ENCODE measurements at regions not wholly inside any gene's neighbourhood (a gene's known extent, or its start where the extent isn't known, plus 50 kb on each side); places are given as distances from the start of the nearest gene placed in this dataset.

DNA sequence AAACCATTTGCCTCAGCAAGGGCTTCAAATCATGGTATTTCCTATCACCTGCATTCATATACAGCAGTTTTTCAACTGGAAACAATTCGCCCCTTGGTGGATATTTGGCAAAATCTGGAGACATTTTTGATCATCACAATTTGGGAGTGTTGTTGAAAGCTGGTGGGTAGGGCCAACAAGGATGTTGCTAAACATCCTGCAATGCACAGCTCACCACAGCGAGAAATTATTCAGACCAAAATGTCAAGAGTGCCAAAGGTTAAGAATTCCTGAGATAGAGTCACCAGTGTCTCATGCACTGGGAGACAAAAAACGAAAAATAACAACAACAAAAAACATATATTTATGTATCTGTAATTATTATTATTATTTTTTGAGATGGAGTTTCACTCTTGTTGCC is 435.2 kb upstream of the CTSO start:
- ChIA-PET RAD21 (ENCODE audit: low non-redundant PET in 1 of 2, low total read pairs in 2 of 2, uncharacterized antibody in 2 of 2, unreplicated experiment in 2 of 2) (interaction anchor here in 1 of 2 experiments (1.0 kb wide), 1 partner anchor 86 kb away, joined by 3 read pairs; no protein-coding TSS in a partner anchor), POLR2A (no interaction called here), CTCF (no interaction called here)
- H3K27ac ChIP-seq (ENCODE audit: low read depth, low read length), result no peak overlapping the region
- H3K79me2 ChIP-seq (ENCODE audit: insufficient read depth, low read length), result no peaks in the 10 kb centered on the region
- H3K4me3 ChIP-seq (replicated peaks in 1 of 2; ENCODE audit: low read depth in 1 of 2, low read length in 2 of 2), result no peak overlapping the region
- no peak for DNase-seq (ENCODE audit: low read depth, low spot score)
- H3K9me3 ChIP-seq (ENCODE audit: control insufficient read depth in 1 of 2, insufficient read depth in 1 of 2, low read depth in 1 of 2, low read length in 2 of 2), result no peaks in the 10 kb centered on the region
- no peaks in the 10 kb centered on the region for H3K9me2 ChIP-seq (ENCODE audit: insufficient read depth)
- no peaks in the 10 kb centered on the region for H4K20me1 ChIP-seq (ENCODE audit: insufficient read depth)
- H3K4me2 ChIP-seq (ENCODE audit: low read length), result no peak overlapping the region
- no TSS peak for BruUV-seq (replicated peaks)
- intact Hi-C loops (cut with micrococcal nuclease), result no loop called here
- no peak for TF ChIP-seq FOSL1 (IDR thresholded peaks at IDR 0.05; ENCODE audit: low read depth)
- no peak for TF ChIP-seq ZNF274 (IDR thresholded peaks at IDR 0.05; ENCODE audit: low read depth, low read length)
- no peak for TF ChIP-seq EZH2phosphoT487 (IDR thresholded peaks at IDR 0.05; ENCODE audit: borderline replicate concordance)
- no peak for TF ChIP-seq POLR2AphosphoS5 (IDR thresholded peaks at IDR 0.05; ENCODE audit: low read depth, low read length)
- TF ChIP-seq SRF (IDR thresholded peaks at IDR 0.05; ENCODE audit: low read depth), result no peak
- no peak for TF ChIP-seq CEBPB (IDR thresholded peaks at IDR 0.05; ENCODE audit: low read depth)
- no peak for TF ChIP-seq ELF1 (IDR thresholded peaks at IDR 0.05; ENCODE audit: borderline replicate concordance, low read depth)
- TF ChIP-seq, protein P1, sequence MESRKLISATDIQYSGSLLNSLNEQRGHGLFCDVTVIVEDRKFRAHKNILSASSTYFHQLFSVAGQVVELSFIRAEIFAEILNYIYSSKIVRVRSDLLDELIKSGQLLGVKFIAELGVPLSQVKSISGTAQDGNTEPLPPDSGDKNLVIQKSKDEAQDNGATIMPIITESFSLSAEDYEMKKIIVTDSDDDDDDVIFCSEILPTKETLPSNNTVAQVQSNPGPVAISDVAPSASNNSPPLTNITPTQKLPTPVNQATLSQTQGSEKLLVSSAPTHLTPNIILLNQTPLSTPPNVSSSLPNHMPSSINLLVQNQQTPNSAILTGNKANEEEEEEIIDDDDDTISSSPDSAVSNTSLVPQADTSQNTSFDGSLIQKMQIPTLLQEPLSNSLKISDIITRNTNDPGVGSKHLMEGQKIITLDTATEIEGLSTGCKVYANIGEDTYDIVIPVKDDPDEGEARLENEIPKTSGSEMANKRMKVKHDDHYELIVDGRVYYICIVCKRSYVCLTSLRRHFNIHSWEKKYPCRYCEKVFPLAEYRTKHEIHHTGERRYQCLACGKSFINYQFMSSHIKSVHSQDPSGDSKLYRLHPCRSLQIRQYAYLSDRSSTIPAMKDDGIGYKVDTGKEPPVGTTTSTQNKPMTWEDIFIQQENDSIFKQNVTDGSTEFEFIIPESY (IDR thresholded peaks at IDR 0.05; ENCODE audit: extremely low read depth, insufficient replicate concordance, low read length), result no peak
- TF ChIP-seq EGR1 (IDR thresholded peaks at IDR 0.05; ENCODE audit: low read depth), result no peak
- TF ChIP-seq JUND (IDR thresholded peaks at IDR 0.05), result no peak
- TF ChIP-seq ZFX (IDR thresholded peaks at IDR 0.05), result no peak
- TF ChIP-seq RAD21 (IDR thresholded peaks at IDR 0.05; ENCODE audit: low read depth), result no peak
- no peak for TF ChIP-seq YY1 (IDR thresholded peaks at IDR 0.05; ENCODE audit: extremely low read depth, insufficient replicate concordance, low read depth, low read length)
- TF ChIP-seq, protein P2, sequence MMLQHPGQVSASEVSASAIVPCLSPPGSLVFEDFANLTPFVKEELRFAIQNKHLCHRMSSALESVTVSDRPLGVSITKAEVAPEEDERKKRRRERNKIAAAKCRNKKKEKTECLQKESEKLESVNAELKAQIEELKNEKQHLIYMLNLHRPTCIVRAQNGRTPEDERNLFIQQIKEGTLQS (IDR thresholded peaks at IDR 0.05), result no peak
- TF ChIP-seq, protein P3, sequence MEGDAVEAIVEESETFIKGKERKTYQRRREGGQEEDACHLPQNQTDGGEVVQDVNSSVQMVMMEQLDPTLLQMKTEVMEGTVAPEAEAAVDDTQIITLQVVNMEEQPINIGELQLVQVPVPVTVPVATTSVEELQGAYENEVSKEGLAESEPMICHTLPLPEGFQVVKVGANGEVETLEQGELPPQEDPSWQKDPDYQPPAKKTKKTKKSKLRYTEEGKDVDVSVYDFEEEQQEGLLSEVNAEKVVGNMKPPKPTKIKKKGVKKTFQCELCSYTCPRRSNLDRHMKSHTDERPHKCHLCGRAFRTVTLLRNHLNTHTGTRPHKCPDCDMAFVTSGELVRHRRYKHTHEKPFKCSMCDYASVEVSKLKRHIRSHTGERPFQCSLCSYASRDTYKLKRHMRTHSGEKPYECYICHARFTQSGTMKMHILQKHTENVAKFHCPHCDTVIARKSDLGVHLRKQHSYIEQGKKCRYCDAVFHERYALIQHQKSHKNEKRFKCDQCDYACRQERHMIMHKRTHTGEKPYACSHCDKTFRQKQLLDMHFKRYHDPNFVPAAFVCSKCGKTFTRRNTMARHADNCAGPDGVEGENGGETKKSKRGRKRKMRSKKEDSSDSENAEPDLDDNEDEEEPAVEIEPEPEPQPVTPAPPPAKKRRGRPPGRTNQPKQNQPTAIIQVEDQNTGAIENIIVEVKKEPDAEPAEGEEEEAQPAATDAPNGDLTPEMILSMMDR (IDR thresholded peaks at IDR 0.05 in 2 of 3, conservative IDR thresholded peaks at IDR 0.05 in 1 of 3; ENCODE audit: borderline replicate concordance in 1 of 3, insufficient read depth in 1 of 3, low read depth in 2 of 3, low read length in 2 of 3), result no peak
- TF ChIP-seq EZH2 (IDR thresholded peaks at IDR 0.05), result no peak
- H2AFZ ChIP-seq (ENCODE audit: low read depth, low read length, poor library complexity, severe bottlenecking), result no peak overlapping the region
- no peaks in the 10 kb centered on the region for H3K4me1 ChIP-seq (ENCODE audit: control insufficient read depth in 1 of 2, insufficient read depth in 2 of 2, low read length in 2 of 2)
- no peak for ATAC-seq
- H3K27me3 ChIP-seq (ENCODE audit: insufficient read depth, low read length), result no peaks in the 10 kb centered on the region
- H3K36me3 ChIP-seq (ENCODE audit: control insufficient read depth in 1 of 2, insufficient read depth in 2 of 2, low read length in 2 of 2), result no peaks in the 10 kb centered on the region
- no peak overlapping the region for H3K9ac ChIP-seq (ENCODE audit: low read length)

All from HCT116 (cell line).